Liver (tissue), 3 donors: ENCODE measurements at regions not wholly inside any gene's neighbourhood (a gene's known extent, or its start where the extent isn't known, plus 50 kb on each side); places are given as distances from the start of the nearest gene placed in this dataset.
"Not testable (repeated sequence)": the region's sequence is repeated elsewhere in the genome, so short reads cannot be mapped to it uniquely, and the experiment has no call there.

Experiments used
- CTCF ChIP-seq: fragments of 150-350 bp; IDR thresholded peaks from 2 replicates; pipeline ENCODE4 v1.5.1; 2017; ENCODE audit warnings: improper control_type of control experiment, low read depth, low read length; ENCODE audit not compliant: missing input control
- EGR1 ChIP-seq, 2 donors: IDR thresholded peaks; 2 replicates each; pipeline ENCODE4 v1.6.1; 2016 to 2018; ENCODE audit warnings: antibody characterized with exemption in 2 of 2, low read depth in 2 of 2
- GABPA ChIP-seq, 2 donors: IDR thresholded peaks in 1 of 2; conservative IDR thresholded peaks in 1 of 2; 2 replicates each; pipeline ENCODE4 v1.6.1; 2016; ENCODE audit warnings: antibody characterized with exemption in 2 of 2, mild to moderate bottlenecking in 1 of 2, moderate library complexity in 1 of 2
- REST ChIP-seq: IDR thresholded peaks from 2 replicates; pipeline ENCODE4 v1.6.1; 2016; ENCODE audit warnings: antibody characterized with exemption, mild to moderate bottlenecking
- TAF1 ChIP-seq: conservative IDR thresholded peaks from 2 replicates; pipeline ENCODE4 v1.6.1; 2016; ENCODE audit warnings: antibody characterized with exemption, mild to moderate bottlenecking
- YY1 ChIP-seq: IDR thresholded peaks from 2 replicates; pipeline ENCODE4 v1.6.1; 2016; ENCODE audit warnings: antibody characterized with exemption, mild to moderate bottlenecking
- donor health status: healthy.
- donor health status: healthy.

GRCh38 chr16:18162293-18162692, 174.2 kb downstream of the NPIPA8 start:
- not testable (repeated sequence) for TF ChIP-seq YY1; CTCF; REST; EGR1 (IDR thresholded peaks at IDR 0.05; ENCODE audit: low read depth in 2 of 2); TAF1; GABPA (IDR thresholded peaks at IDR 0.05 in 1 of 2, conservative IDR thresholded peaks at IDR 0.05 in 1 of 2)
